Panc1 (cell line): ENCODE measurements at regions not wholly inside any gene's neighbourhood (a gene's known extent, or its start where the extent isn't known, plus 50 kb on each side); places are given as distances from the start of the nearest gene placed in this dataset.

Experiments
- POLR2AphosphoS5 ChIP-seq: IDR thresholded peaks from 2 replicates; pipeline ENCODE4 v1.6.1; 2012; ENCODE audit warnings: mild to moderate bottlenecking, low read depth, low read length, moderate library complexity
- SIN3A ChIP-seq: IDR thresholded peaks from 2 replicates; pipeline ENCODE4 v1.6.1; 2012; ENCODE audit warnings: low read depth, mild to moderate bottlenecking, low read length, moderate library complexity, borderline replicate concordance; ENCODE audit not compliant: insufficient read depth
- TCF7L2 ChIP-seq: IDR thresholded peaks from 2 replicates; pipeline ENCODE4 v1.6.1; 2011; ENCODE audit warnings: mild to moderate bottlenecking, low read depth, low read length, inconsistent platforms
- TF ChIP-seq, protein P1 (sequence below): fragments of 450-650 bp; IDR thresholded peaks from 2 replicates; pipeline ENCODE4 v1.5.1; 2017; ENCODE audit warnings: mild to moderate bottlenecking
- TF ChIP-seq, protein P2 (sequence below), 2 experiments: IDR thresholded peaks; 2 replicates each; pipeline ENCODE4 v1.6.1; 2011 to 2012; ENCODE audit warnings: low read depth in 2 of 2, control low read depth in 1 of 2, low read length in 1 of 2, mild to moderate bottlenecking in 1 of 2, moderate library complexity in 1 of 2; ENCODE audit not compliant: insufficient read depth in 1 of 2

DNA sequence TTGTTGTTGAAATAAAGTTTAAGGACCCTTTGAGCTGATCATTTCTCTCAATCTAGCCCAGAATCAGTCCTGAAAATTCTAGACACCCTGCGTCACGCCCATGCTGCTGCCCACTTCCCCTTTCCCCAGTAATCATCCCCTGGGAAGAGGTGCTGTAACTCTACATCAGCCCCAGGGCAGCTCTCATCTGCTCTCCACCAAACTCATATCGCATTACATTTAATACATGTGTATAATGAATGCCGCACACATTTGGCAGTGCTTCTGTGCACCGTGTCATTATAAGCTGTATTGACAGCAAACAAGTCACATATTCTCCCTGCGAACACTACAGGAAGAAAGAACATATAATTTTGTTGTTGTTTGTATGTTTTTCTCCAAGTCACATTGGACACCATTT lies 539.7 kb upstream of the DAB1 start:
- TF ChIP-seq, protein P1, sequence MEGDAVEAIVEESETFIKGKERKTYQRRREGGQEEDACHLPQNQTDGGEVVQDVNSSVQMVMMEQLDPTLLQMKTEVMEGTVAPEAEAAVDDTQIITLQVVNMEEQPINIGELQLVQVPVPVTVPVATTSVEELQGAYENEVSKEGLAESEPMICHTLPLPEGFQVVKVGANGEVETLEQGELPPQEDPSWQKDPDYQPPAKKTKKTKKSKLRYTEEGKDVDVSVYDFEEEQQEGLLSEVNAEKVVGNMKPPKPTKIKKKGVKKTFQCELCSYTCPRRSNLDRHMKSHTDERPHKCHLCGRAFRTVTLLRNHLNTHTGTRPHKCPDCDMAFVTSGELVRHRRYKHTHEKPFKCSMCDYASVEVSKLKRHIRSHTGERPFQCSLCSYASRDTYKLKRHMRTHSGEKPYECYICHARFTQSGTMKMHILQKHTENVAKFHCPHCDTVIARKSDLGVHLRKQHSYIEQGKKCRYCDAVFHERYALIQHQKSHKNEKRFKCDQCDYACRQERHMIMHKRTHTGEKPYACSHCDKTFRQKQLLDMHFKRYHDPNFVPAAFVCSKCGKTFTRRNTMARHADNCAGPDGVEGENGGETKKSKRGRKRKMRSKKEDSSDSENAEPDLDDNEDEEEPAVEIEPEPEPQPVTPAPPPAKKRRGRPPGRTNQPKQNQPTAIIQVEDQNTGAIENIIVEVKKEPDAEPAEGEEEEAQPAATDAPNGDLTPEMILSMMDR: no peak
- no peak for TF ChIP-seq POLR2AphosphoS5
- TF ChIP-seq, protein P2, sequence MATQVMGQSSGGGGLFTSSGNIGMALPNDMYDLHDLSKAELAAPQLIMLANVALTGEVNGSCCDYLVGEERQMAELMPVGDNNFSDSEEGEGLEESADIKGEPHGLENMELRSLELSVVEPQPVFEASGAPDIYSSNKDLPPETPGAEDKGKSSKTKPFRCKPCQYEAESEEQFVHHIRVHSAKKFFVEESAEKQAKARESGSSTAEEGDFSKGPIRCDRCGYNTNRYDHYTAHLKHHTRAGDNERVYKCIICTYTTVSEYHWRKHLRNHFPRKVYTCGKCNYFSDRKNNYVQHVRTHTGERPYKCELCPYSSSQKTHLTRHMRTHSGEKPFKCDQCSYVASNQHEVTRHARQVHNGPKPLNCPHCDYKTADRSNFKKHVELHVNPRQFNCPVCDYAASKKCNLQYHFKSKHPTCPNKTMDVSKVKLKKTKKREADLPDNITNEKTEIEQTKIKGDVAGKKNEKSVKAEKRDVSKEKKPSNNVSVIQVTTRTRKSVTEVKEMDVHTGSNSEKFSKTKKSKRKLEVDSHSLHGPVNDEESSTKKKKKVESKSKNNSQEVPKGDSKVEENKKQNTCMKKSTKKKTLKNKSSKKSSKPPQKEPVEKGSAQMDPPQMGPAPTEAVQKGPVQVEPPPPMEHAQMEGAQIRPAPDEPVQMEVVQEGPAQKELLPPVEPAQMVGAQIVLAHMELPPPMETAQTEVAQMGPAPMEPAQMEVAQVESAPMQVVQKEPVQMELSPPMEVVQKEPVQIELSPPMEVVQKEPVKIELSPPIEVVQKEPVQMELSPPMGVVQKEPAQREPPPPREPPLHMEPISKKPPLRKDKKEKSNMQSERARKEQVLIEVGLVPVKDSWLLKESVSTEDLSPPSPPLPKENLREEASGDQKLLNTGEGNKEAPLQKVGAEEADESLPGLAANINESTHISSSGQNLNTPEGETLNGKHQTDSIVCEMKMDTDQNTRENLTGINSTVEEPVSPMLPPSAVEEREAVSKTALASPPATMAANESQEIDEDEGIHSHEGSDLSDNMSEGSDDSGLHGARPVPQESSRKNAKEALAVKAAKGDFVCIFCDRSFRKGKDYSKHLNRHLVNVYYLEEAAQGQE (IDR thresholded peaks at IDR 0.05; ENCODE audit: insufficient read depth in 1 of 2, low read depth in 2 of 2, low read length in 1 of 2): no peak
- TF ChIP-seq TCF7L2: no peak
- no peak for TF ChIP-seq SIN3A
